WTC11 (cell line): ENCODE measurements at regions not wholly inside any gene's neighbourhood (a gene's known extent, or its start where the extent isn't known, plus 50 kb on each side); places are given as distances from the start of the nearest gene placed in this dataset.

Source experiments
- ATAC-seq: fragments of 200-7000 bp; cut with Tn5 transposase; 2 replicates; pipeline ENCODE4 v1.10.0; 2021; ENCODE audit warnings: mild to moderate bottlenecking, moderate library complexity
- CTCF ChIA-PET: fragments of 300-600 bp; sonication (Branson Sonifier 250); formaldehyde crosslinking; loops from one replicate; lab custom pipeline; 2021; ENCODE audit warnings: antibody characterized with exemption; lab: Charles Lee
- POLR2A ChIA-PET: fragments of 350-600 bp; sonication (Branson Sonifier 250); formaldehyde crosslinking; loops from one replicate; lab custom pipeline; 2021; ENCODE audit warnings: antibody characterized with exemption; lab: Charles Lee
- DNase-seq: peaks from one replicate; pipeline ENCODE4 v3.0.0; 2021; ENCODE audit warnings: low spot score
- H3K27ac Mint-ChIP-seq: 2 replicates; pipeline ENCODE4 v1.8.0; 2021; ENCODE audit warnings: mixed read lengths
- H3K27me3 Mint-ChIP-seq: 2 replicates; pipeline ENCODE4 v1.8.0; 2021; ENCODE audit warnings: low read depth, mild to moderate bottlenecking, moderate library complexity, mixed read lengths
- H3K36me3 Mint-ChIP-seq: 2 replicates; pipeline ENCODE4 v1.8.0; 2021; ENCODE audit warnings: mixed read lengths
- H3K4me1 Mint-ChIP-seq: 2 replicates; pipeline ENCODE4 v1.8.0; 2022; ENCODE audit warnings: mixed read lengths
- H3K4me3 Mint-ChIP-seq: 2 replicates; pipeline ENCODE4 v1.8.0; 2021; ENCODE audit warnings: mild to moderate bottlenecking, moderate library complexity, mixed read lengths
- H3K9me3 Mint-ChIP-seq: 2 replicates; pipeline ENCODE4 v1.8.0; 2021; ENCODE audit warnings: mixed read lengths
- ATF1 ChIP-seq: sonication (generic); formaldehyde crosslinking; IDR thresholded peaks from 2 replicates; pipeline ENCODE4 v1.8.1; 2023; ENCODE audit warnings: mild to moderate bottlenecking, moderate library complexity, missing genetic modification reagents
- IRF2 ChIP-seq: sonication (generic); formaldehyde crosslinking; IDR thresholded peaks from 2 replicates; pipeline ENCODE4 v1.8.0; 2022; ENCODE audit warnings: low read depth, missing genetic modification reagents, borderline replicate concordance
- MXD4 ChIP-seq: fragments of 250-450 bp; sonication (Bioruptor Pico); IDR thresholded peaks from 2 replicates; pipeline ENCODE4 v1.8.0; 2021; ENCODE audit warnings: mild to moderate bottlenecking, moderate library complexity, borderline replicate concordance
- NFE2L1 ChIP-seq: sonication (generic); formaldehyde crosslinking; IDR thresholded peaks from 2 replicates; pipeline ENCODE4 v1.8.1; 2023; ENCODE audit warnings: missing genetic modification reagents
- NFYB ChIP-seq: sonication (generic); formaldehyde crosslinking; conservative IDR thresholded peaks from 2 replicates; pipeline ENCODE4 v1.8.0; 2022; ENCODE audit warnings: low read depth, missing genetic modification reagents
- NR1H2 ChIP-seq: sonication (generic); formaldehyde crosslinking; IDR thresholded peaks from 2 replicates; pipeline ENCODE4 v1.9.0; 2021; ENCODE audit warnings: mild to moderate bottlenecking, moderate library complexity, missing genetic modification reagents
- NR2C2 ChIP-seq: sonication (generic); formaldehyde crosslinking; IDR thresholded peaks from 2 replicates; pipeline ENCODE4 v1.8.0; 2022; ENCODE audit warnings: mild to moderate bottlenecking, missing genetic modification reagents
- OVOL2 ChIP-seq: fragments of 250-450 bp; sonication (Bioruptor Pico); IDR thresholded peaks from 2 replicates; pipeline ENCODE4 v1.9.0; 2021; ENCODE audit warnings: mild to moderate bottlenecking, borderline replicate concordance
- SMAD4 ChIP-seq: sonication (generic); formaldehyde crosslinking; IDR thresholded peaks from 2 replicates; pipeline ENCODE4 v1.8.0; 2022; ENCODE audit warnings: mild to moderate bottlenecking, missing genetic modification reagents
- SOX15 ChIP-seq: fragments of 250-450 bp; sonication (Bioruptor Pico); IDR thresholded peaks from 2 replicates; pipeline ENCODE4 v1.9.0; 2021; ENCODE audit warnings: mild to moderate bottlenecking
- ZBTB21 ChIP-seq: sonication (generic); formaldehyde crosslinking; IDR thresholded peaks from 2 replicates; pipeline ENCODE4 v1.8.1; 2023; ENCODE audit warnings: mild to moderate bottlenecking, missing genetic modification reagents, borderline replicate concordance
- ZNF138 ChIP-seq: sonication (generic); formaldehyde crosslinking; conservative IDR thresholded peaks from 2 replicates; pipeline ENCODE4 v1.8.1; 2022; ENCODE audit warnings: mild to moderate bottlenecking, moderate library complexity, missing genetic modification reagents
- ZNF219 ChIP-seq: sonication (generic); formaldehyde crosslinking; IDR thresholded peaks from 2 replicates; pipeline ENCODE4 v1.8.0; 2023; ENCODE audit warnings: missing genetic modification reagents, mild to moderate bottlenecking, borderline replicate concordance
- ZNF416 ChIP-seq: fragments of 250-450 bp; sonication (Bioruptor Pico); IDR thresholded peaks from 2 replicates; pipeline ENCODE4 v1.9.0; 2021; ENCODE audit warnings: mild to moderate bottlenecking, inconsistent platforms
- TF ChIP-seq, protein P1 (sequence below): sonication (generic); formaldehyde crosslinking; IDR thresholded peaks from 2 replicates; pipeline ENCODE4 v1.8.0; 2023; ENCODE audit warnings: missing genetic modification reagents, mild to moderate bottlenecking, borderline replicate concordance
- TF ChIP-seq, protein P2 (sequence below): fragments of 200-600 bp; IDR thresholded peaks from 2 replicates; pipeline ENCODE4 v1.8.0; 2022; ENCODE audit warnings: antibody characterized with exemption
- TF ChIP-seq, protein P3 (sequence below): sonication (generic); formaldehyde crosslinking; conservative IDR thresholded peaks from 2 replicates; pipeline ENCODE4 v1.8.1; 2023; ENCODE audit warnings: mild to moderate bottlenecking, low read depth, missing genetic modification reagents, moderate library complexity
- TF ChIP-seq, protein P4 (sequence below): fragments of 250-450 bp; sonication (Bioruptor Pico); IDR thresholded peaks from 2 replicates; pipeline ENCODE4 v1.9.0; 2021; ENCODE audit warnings: mild to moderate bottlenecking
- TF ChIP-seq, protein P5 (sequence below): sonication (generic); formaldehyde crosslinking; IDR thresholded peaks from 2 replicates; pipeline ENCODE4 v1.8.1; 2022; ENCODE audit warnings: mild to moderate bottlenecking, moderate library complexity, missing genetic modification reagents
- TF ChIP-seq, protein P6 (sequence below): sonication (generic); formaldehyde crosslinking; IDR thresholded peaks from 2 replicates; pipeline ENCODE4 v1.8.0; 2023; ENCODE audit warnings: missing genetic modification reagents

DNA sequence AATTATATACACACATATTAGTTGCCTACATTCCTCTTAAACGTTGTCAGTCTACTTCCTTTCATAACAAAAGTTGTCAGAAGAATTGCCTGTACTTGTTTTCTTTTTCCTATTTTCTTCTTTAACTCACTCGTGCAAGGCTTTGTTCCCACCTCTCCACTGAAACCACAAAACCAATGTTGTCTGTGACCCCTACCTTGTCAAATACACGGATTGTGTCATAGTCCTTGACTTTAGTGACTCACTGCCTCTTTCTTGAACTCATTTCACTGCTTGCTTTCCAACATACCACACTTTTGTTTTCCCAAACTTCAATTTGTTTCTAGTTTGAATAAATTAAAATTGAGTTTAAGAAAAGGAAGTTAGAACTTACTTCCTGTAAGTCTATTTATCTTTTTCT, 283.9 kb upstream of the AGA start (continued):
- TF ChIP-seq, protein P1, sequence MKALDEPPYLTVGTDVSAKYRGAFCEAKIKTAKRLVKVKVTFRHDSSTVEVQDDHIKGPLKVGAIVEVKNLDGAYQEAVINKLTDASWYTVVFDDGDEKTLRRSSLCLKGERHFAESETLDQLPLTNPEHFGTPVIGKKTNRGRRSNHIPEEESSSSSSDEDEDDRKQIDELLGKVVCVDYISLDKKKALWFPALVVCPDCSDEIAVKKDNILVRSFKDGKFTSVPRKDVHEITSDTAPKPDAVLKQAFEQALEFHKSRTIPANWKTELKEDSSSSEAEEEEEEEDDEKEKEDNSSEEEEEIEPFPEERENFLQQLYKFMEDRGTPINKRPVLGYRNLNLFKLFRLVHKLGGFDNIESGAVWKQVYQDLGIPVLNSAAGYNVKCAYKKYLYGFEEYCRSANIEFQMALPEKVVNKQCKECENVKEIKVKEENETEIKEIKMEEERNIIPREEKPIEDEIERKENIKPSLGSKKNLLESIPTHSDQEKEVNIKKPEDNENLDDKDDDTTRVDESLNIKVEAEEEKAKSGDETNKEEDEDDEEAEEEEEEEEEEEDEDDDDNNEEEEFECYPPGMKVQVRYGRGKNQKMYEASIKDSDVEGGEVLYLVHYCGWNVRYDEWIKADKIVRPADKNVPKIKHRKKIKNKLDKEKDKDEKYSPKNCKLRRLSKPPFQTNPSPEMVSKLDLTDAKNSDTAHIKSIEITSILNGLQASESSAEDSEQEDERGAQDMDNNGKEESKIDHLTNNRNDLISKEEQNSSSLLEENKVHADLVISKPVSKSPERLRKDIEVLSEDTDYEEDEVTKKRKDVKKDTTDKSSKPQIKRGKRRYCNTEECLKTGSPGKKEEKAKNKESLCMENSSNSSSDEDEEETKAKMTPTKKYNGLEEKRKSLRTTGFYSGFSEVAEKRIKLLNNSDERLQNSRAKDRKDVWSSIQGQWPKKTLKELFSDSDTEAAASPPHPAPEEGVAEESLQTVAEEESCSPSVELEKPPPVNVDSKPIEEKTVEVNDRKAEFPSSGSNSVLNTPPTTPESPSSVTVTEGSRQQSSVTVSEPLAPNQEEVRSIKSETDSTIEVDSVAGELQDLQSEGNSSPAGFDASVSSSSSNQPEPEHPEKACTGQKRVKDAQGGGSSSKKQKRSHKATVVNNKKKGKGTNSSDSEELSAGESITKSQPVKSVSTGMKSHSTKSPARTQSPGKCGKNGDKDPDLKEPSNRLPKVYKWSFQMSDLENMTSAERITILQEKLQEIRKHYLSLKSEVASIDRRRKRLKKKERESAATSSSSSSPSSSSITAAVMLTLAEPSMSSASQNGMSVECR, result no peak
- no peak for TF ChIP-seq ZNF219 (CRISPR knock-in tag)
- TF ChIP-seq, all 79 proteins: peak for 0

DNA sequence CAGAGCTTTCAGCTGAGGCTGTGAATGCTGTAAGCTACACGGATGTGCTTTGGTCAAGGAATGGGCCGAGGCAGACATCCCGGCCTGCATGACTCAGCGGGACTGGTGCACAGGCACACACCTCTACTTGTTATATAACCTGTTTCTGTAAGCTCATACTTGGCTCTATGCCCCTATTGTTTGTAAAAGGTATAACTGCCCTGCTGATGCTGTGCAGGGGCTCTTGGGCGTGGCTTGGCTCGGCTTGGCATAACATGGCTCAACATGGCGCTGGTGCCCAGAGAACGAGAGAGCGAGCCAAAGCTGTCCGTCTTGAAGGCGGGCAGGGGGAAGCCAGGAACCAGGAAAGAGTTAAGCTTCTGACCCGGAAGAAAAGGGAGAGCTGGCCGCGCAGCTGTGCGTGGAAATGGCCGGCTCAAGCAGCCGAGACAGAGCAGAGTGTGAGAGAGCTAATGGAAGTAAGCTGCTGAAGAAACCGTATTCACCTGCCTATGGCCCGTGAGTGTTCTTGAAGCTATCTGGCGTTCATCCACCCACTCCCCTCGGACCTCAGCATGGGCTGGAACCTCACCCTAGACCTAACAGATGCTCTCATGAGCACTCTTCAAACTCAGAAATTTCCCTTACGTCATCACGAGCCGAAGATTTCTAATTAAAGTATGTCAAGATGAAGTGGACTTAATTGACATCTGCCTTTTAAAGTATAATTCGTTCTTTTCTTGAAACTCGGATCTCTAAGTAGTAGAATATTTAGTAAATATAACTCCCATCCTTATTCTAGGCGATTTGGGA, 286.3 kb upstream of the AGA start:
- H3K4me3 Mint-ChIP-seq, result no peak overlapping the region
- H3K4me1 Mint-ChIP-seq, result no peaks in the 10 kb centered on the region
- no peaks in the 10 kb centered on the region for H3K36me3 Mint-ChIP-seq
- ChIA-PET CTCF (no interaction called here), POLR2A (interaction anchor here (0.8 kb wide), 2 partner anchors 10 to 51 kb away, joined by 3 read pairs; no protein-coding TSS in a partner anchor)
- DNase-seq, result no peak
- H3K27ac Mint-ChIP-seq, result no peak overlapping the region
- 0 out of 2 replicates have a peak, but pooled peaks cover 5% of the 10 kb centered on the region for H3K9me3 Mint-ChIP-seq
- TF ChIP-seq, protein P2, sequence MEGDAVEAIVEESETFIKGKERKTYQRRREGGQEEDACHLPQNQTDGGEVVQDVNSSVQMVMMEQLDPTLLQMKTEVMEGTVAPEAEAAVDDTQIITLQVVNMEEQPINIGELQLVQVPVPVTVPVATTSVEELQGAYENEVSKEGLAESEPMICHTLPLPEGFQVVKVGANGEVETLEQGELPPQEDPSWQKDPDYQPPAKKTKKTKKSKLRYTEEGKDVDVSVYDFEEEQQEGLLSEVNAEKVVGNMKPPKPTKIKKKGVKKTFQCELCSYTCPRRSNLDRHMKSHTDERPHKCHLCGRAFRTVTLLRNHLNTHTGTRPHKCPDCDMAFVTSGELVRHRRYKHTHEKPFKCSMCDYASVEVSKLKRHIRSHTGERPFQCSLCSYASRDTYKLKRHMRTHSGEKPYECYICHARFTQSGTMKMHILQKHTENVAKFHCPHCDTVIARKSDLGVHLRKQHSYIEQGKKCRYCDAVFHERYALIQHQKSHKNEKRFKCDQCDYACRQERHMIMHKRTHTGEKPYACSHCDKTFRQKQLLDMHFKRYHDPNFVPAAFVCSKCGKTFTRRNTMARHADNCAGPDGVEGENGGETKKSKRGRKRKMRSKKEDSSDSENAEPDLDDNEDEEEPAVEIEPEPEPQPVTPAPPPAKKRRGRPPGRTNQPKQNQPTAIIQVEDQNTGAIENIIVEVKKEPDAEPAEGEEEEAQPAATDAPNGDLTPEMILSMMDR, result no peak
- TF ChIP-seq MXD4 (CRISPR knock-in tag) (no peak), ZNF416 (CRISPR knock-in tag) (no peak), SMAD4 (no peak), ZBTB21 (CRISPR knock-in tag) (no peak), OVOL2 (no peak), NFYB (CRISPR knock-in tag) (no peak), ZNF138 (CRISPR knock-in tag) (no peak), IRF2 (no peak), NR1H2 (CRISPR knock-in tag) (no peak), NFE2L1 (CRISPR knock-in tag) (no peak), NR2C2 (no peak), ATF1 (CRISPR knock-in tag) (no peak), SOX15 (CRISPR knock-in tag) (no peak)
- TF ChIP-seq, protein P3, sequence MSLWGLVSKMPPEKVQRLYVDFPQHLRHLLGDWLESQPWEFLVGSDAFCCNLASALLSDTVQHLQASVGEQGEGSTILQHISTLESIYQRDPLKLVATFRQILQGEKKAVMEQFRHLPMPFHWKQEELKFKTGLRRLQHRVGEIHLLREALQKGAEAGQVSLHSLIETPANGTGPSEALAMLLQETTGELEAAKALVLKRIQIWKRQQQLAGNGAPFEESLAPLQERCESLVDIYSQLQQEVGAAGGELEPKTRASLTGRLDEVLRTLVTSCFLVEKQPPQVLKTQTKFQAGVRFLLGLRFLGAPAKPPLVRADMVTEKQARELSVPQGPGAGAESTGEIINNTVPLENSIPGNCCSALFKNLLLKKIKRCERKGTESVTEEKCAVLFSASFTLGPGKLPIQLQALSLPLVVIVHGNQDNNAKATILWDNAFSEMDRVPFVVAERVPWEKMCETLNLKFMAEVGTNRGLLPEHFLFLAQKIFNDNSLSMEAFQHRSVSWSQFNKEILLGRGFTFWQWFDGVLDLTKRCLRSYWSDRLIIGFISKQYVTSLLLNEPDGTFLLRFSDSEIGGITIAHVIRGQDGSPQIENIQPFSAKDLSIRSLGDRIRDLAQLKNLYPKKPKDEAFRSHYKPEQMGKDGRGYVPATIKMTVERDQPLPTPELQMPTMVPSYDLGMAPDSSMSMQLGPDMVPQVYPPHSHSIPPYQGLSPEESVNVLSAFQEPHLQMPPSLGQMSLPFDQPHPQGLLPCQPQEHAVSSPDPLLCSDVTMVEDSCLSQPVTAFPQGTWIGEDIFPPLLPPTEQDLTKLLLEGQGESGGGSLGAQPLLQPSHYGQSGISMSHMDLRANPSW (CRISPR knock-in tag), result no peak
- TF ChIP-seq, protein P4, sequence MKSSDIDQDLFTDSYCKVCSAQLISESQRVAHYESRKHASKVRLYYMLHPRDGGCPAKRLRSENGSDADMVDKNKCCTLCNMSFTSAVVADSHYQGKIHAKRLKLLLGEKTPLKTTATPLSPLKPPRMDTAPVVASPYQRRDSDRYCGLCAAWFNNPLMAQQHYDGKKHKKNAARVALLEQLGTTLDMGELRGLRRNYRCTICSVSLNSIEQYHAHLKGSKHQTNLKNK (CRISPR knock-in tag), result no peak
- TF ChIP-seq, protein P5, sequence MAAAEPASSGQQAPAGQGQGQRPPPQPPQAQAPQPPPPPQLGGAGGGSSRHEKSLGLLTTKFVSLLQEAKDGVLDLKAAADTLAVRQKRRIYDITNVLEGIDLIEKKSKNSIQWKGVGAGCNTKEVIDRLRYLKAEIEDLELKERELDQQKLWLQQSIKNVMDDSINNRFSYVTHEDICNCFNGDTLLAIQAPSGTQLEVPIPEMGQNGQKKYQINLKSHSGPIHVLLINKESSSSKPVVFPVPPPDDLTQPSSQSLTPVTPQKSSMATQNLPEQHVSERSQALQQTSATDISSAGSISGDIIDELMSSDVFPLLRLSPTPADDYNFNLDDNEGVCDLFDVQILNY, result no peak
- TF ChIP-seq, protein P6, sequence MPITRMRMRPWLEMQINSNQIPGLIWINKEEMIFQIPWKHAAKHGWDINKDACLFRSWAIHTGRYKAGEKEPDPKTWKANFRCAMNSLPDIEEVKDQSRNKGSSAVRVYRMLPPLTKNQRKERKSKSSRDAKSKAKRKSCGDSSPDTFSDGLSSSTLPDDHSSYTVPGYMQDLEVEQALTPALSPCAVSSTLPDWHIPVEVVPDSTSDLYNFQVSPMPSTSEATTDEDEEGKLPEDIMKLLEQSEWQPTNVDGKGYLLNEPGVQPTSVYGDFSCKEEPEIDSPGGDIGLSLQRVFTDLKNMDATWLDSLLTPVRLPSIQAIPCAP (CRISPR knock-in tag), result no peak
- no peak; the same call in 1 of the 2 replicates for ATAC-seq
- H3K27me3 Mint-ChIP-seq, result no peaks in the 10 kb centered on the region
